ENCODE measurements at regions not wholly inside any gene's neighbourhood (a gene's known extent, or its start where the extent isn't known, plus 50 kb on each side); places are given as distances from the start of the nearest gene placed in this dataset.
A peak's percentile ranks its signal among the peaks of the same experiment; 100 is the strongest.

- Histone ChIP-seq H3K27me3 (ENCODE audit: low read depth, low read length) (no peaks in the 10 kb centered on the region), H3K27ac (ENCODE audit: low read length) (no peak overlapping the region), H3K79me2 (ENCODE audit: low read length) (no peaks in the 10 kb centered on the region), H4K20me1 (ENCODE audit: insufficient read depth, low read length) (no peaks in the 10 kb centered on the region), H3K4me1 (ENCODE audit: low read length) (no peaks in the 10 kb centered on the region), H3K36me3 (replicated peaks; ENCODE audit: low read depth, low read length) (peaks cover 4% of the 10 kb centered on the region), H3K4me2 (ENCODE audit: low read length) (no peak overlapping the region), H2AFZ (ENCODE audit: low read depth, low read length) (no peak overlapping the region), H3K9ac (ENCODE audit: low read length) (no peak overlapping the region), H3K4me3 (ENCODE audit: low read length) (no peak overlapping the region), H3K9me3 (ENCODE audit: insufficient read depth, low read length) (0 out of 2 replicates have a peak, but pooled peaks cover 12% of the 10 kb centered on the region)
- TF ChIP-seq CTCF (IDR thresholded peaks at IDR 0.05; ENCODE audit: low read depth, low read length) (no peak), EZH2phosphoT487 (IDR thresholded peaks at IDR 0.05; ENCODE audit: low read depth) (no peak)
Measured at GRCh38 chr2:122982936-122983335, 1042.2 kb upstream of the CNTNAP5 start.

- H3K4me3 ChIP-seq (ENCODE audit: low read length), result no peak overlapping the region
- H3K4me2 ChIP-seq (ENCODE audit: low read length), result no peak overlapping the region
- peaks cover 3% of the 10 kb centered on the region for H3K9me3 ChIP-seq (ENCODE audit: insufficient read depth, low read length)
- no peak overlapping the region for H3K9ac ChIP-seq (ENCODE audit: low read length)
- H3K27me3 ChIP-seq (ENCODE audit: low read depth, low read length), result no peaks in the 10 kb centered on the region
- no peak overlapping the region for H3K27ac ChIP-seq (ENCODE audit: low read length)
- peak overlapping the region; percentile 31; the same call in 1 of the 2 replicates for H2AFZ ChIP-seq (ENCODE audit: low read depth, low read length)
- TF ChIP-seq EZH2phosphoT487 (IDR thresholded peaks at IDR 0.05; ENCODE audit: low read depth), result no peak
- peak; percentile 29 for TF ChIP-seq CTCF (IDR thresholded peaks at IDR 0.05; ENCODE audit: low read depth, low read length)
- H4K20me1 ChIP-seq (ENCODE audit: insufficient read depth, low read length), result no peaks in the 10 kb centered on the region
- H3K4me1 ChIP-seq (ENCODE audit: low read length), result peaks cover 7% of the 10 kb centered on the region; the same call in 1 of the 2 replicates
- H3K79me2 ChIP-seq (ENCODE audit: low read length), result no peaks in the 10 kb centered on the region
- peaks cover 3% of the 10 kb centered on the region for H3K36me3 ChIP-seq (replicated peaks; ENCODE audit: low read depth, low read length)
Measured at GRCh38 chr2:122988395-122989221, 1036.5 kb upstream of the CNTNAP5 start.

- Histone ChIP-seq H3K4me3 (ENCODE audit: low read length) (no peak overlapping the region), H3K36me3 (replicated peaks; ENCODE audit: low read depth, low read length) (peaks cover 3% of the 10 kb centered on the region), H3K27me3 (ENCODE audit: low read depth, low read length) (no peaks in the 10 kb centered on the region), H3K9ac (ENCODE audit: low read length) (no peak overlapping the region), H3K27ac (ENCODE audit: low read length) (no peak overlapping the region), H3K4me1 (ENCODE audit: low read length) (peaks cover 7% of the 10 kb centered on the region), H2AFZ (ENCODE audit: low read depth, low read length) (no peak overlapping the region), H3K9me3 (ENCODE audit: insufficient read depth, low read length) (peaks cover 10% of the 10 kb centered on the region), H4K20me1 (ENCODE audit: insufficient read depth, low read length) (no peaks in the 10 kb centered on the region), H3K79me2 (ENCODE audit: low read length) (no peaks in the 10 kb centered on the region), H3K4me2 (ENCODE audit: low read length) (no peak overlapping the region)
- TF ChIP-seq CTCF (IDR thresholded peaks at IDR 0.05; ENCODE audit: low read depth, low read length), result no peak
Measured at GRCh38 chr2:122993592-122993991, 1031.5 kb upstream of the CNTNAP5 start.

- Histone ChIP-seq H3K27me3 (ENCODE audit: low read depth, low read length) (no peaks in the 10 kb centered on the region), H2AFZ (ENCODE audit: low read depth, low read length) (peak overlapping the region; percentile 63), H3K4me2 (ENCODE audit: low read length) (peak overlapping the region; percentile 76), H3K4me3 (ENCODE audit: low read length) (peak overlapping the region; percentile 60), H3K36me3 (replicated peaks; ENCODE audit: low read depth, low read length) (peaks cover 11% of the 10 kb centered on the region), H3K9me3 (ENCODE audit: insufficient read depth, low read length) (peaks cover 8% of the 10 kb centered on the region; the same call in 1 of the 2 replicates), H3K27ac (ENCODE audit: low read length) (peak overlapping the region; percentile 93), H4K20me1 (ENCODE audit: insufficient read depth, low read length) (no peaks in the 10 kb centered on the region), H3K79me2 (ENCODE audit: low read length) (no peaks in the 10 kb centered on the region), H3K4me1 (ENCODE audit: low read length) (peaks cover 20% of the 10 kb centered on the region), H3K9ac (ENCODE audit: low read length) (peak overlapping the region; percentile 71)
- TF ChIP-seq CTCF (IDR thresholded peaks at IDR 0.05; ENCODE audit: low read depth, low read length), result no peak
- TF ChIP-seq EZH2phosphoT487 (IDR thresholded peaks at IDR 0.05; ENCODE audit: low read depth), result no peak
Measured at GRCh38 chr2:122999258-122999657, 1025.8 kb upstream of the CNTNAP5 start.

Data from OCI-LY3 (cell line).